ENCODE measurements at regions not wholly inside any gene's neighbourhood (a gene's known extent, or its start where the extent isn't known, plus 50 kb on each side); places are given as distances from the start of the nearest gene placed in this dataset.

GRCh38 chr4:63526251-63526650, 883.0 kb downstream of the TECRL start:
- no peak overlapping the region for H3K27ac Mint-ChIP-seq

DNA sequence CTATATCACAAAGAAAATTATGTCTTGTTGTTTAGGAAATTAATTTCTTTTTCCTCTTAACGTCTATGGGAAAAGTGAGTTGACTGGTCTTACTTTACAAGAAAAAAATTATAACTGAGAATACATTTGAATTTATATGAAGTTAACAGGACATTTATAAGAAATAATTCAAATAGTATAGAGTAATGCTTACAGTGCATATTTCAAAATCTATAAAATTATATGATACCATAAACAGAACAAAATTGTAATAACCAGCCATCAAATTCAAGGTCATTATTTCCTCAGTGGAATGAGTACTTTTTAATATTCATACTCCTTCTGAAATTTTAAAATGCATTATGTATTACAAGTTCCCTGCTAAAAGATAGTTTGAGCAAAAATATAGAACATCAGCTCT, 884.5 kb downstream of the TECRL start:
- H3K36me3 Mint-ChIP-seq, result no peaks in the 10 kb centered on the region
- H3K27ac Mint-ChIP-seq, result no peak overlapping the region
- TF ChIP-seq CTCF (conservative IDR thresholded peaks at IDR 0.05), result no peak

More at GRCh38 chr4:63526251-63526650, 883.0 kb downstream of the TECRL start:
- DNase-seq (ENCODE audit: extremely low spot score, unreplicated experiment), result no peak
- peaks cover 4% of the 10 kb centered on the region for H3K9me3 Mint-ChIP-seq
- H3K36me3 Mint-ChIP-seq, result no peaks in the 10 kb centered on the region
- no peak overlapping the region for H3K4me3 Mint-ChIP-seq
- H3K4me1 Mint-ChIP-seq (ENCODE audit: unreplicated experiment), result no peaks in the 10 kb centered on the region
- no peak for TF ChIP-seq CTCF (conservative IDR thresholded peaks at IDR 0.05)
- H3K27me3 Mint-ChIP-seq, result no peaks in the 10 kb centered on the region

DNA sequence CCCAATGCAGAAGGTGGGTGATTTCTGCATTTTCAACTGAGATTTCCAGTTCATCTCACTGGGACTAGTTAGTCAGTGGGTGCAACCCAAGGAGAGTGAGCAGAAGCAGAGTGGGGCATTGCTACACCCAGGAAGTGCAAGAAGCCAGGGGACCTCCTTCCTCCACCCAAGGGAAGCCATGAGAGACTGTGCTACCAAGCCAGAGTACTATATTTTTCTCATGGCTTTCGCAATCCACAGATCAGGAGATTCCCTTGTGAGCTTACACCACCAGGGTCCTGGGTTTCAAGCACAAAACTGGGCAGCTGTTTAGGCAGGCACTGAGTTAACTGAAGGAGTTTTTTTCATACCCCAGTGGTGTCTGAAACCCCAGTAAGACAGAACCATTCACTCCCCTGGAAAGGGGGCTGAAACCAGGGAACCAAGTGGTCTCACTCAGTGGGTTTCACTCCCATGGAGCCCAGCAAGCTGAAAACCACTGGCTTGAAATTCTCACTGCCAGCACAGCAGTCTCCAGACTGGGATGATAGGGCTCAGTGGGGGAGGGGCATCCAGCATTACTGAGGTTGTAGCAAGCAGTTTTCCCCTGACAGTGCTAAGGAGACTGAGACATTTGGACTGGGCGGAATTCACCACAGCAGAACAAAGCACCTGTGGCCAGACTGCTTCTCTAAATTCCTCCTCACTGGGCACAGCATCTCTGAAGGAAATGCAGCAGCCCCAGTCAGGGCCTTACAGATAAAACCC, 903.4 kb downstream of the TECRL start:
- H3K4me3 Mint-ChIP-seq, result no peak overlapping the region
- no peak overlapping the region for H3K27ac Mint-ChIP-seq
- H3K4me1 Mint-ChIP-seq (ENCODE audit: unreplicated experiment), result no peaks in the 10 kb centered on the region
- H3K27me3 Mint-ChIP-seq, result no peaks in the 10 kb centered on the region
- DNase-seq (ENCODE audit: extremely low spot score, unreplicated experiment), result no peak
- H3K9me3 Mint-ChIP-seq, result no peaks in the 10 kb centered on the region
- TF ChIP-seq CTCF (conservative IDR thresholded peaks at IDR 0.05), result no peak
- H3K36me3 Mint-ChIP-seq, result no peaks in the 10 kb centered on the region

More for the DNA sequence above, 884.5 kb downstream of the TECRL start:
- H3K27me3 Mint-ChIP-seq, result no peaks in the 10 kb centered on the region
- H3K4me1 Mint-ChIP-seq (ENCODE audit: unreplicated experiment), result no peaks in the 10 kb centered on the region
- H3K4me3 Mint-ChIP-seq, result no peak overlapping the region
- DNase-seq (ENCODE audit: extremely low spot score, unreplicated experiment), result no peak
- H3K9me3 Mint-ChIP-seq, result peaks cover 4% of the 10 kb centered on the region

GRCh38 chr4:63493265-63493664, 916.0 kb downstream of the TECRL start:
- Mint-ChIP-seq H3K27me3 (no peaks in the 10 kb centered on the region), H3K4me3 (no peak overlapping the region), H3K36me3 (no peaks in the 10 kb centered on the region), H3K9me3 (no peaks in the 10 kb centered on the region), H3K4me1 (ENCODE audit: unreplicated experiment) (peaks cover 5% of the 10 kb centered on the region), H3K27ac (no peak overlapping the region)
- DNase-seq (ENCODE audit: extremely low spot score, unreplicated experiment), result no peak
- TF ChIP-seq CTCF (conservative IDR thresholded peaks at IDR 0.05), result no peak

DNA sequence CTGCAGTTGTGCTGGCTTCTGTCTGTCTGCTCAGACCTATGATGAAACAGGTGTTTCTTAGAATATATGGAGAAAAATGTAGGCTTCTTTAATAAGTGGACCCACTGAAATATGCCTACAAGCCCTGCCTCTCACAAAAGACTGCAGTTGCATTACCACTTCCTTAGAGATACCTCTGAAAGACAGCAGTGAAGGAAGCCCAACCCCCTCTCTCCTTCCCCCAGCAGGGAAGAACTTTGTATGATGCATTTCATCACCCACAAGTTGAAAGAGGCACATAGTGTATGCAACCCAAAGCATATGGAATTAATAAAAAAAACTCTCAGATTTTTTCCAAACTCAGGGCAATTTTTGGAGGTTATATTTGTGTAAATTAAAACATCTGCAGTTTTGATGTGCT, 916.7 kb downstream of the TECRL start:
- Mint-ChIP-seq H3K4me3 (no peak overlapping the region), H3K4me1 (ENCODE audit: unreplicated experiment) (peaks cover 5% of the 10 kb centered on the region), H3K9me3 (no peaks in the 10 kb centered on the region), H3K27me3 (no peaks in the 10 kb centered on the region), H3K36me3 (no peaks in the 10 kb centered on the region), H3K27ac (no peak overlapping the region)
- no peak for TF ChIP-seq CTCF (conservative IDR thresholded peaks at IDR 0.05)
- no peak for DNase-seq (ENCODE audit: extremely low spot score, unreplicated experiment)
